NCI-H2227 (cell line): ENCODE measurements at regions not wholly inside any gene's neighbourhood (a gene's known extent, or its start where the extent isn't known, plus 50 kb on each side); places are given as distances from the start of the nearest gene placed in this dataset.

Experiments
- DNase-seq: peaks from one replicate; lab custom pipeline; 2025; ENCODE audit not compliant: unreplicated experiment; lab: John Stamatoyannopoulos, UW

- no peak for DNase-seq
These were observed 322.1 kb upstream of the SLC30A5 start for GRCh38 chr5:68771732-68772131.

- DNase-seq: no peak
These were observed 317.4 kb upstream of the SLC30A5 start for GRCh38 chr5:68776381-68776780.

DNA sequence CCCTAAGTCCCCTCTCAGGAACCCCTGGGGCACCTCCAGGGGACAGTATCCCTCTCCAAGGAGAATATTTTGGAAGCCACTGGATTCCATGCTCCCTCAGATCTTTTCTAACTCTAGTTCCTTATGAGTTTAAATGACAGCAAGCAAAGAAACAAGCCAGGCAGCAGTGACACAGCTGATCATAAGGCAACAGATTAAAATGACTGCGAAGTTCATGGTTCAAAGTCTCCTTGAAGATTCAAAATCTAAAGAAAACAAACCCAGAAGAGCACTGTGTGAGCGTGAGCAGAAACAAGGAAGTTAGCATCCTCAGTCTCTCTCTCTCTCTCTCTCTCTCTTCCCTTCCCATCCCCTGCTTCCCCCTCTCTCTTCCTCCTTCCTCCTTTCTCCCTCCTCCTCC, 316.7 kb upstream of the SLC30A5 start:
- DNase-seq: no peak

DNA sequence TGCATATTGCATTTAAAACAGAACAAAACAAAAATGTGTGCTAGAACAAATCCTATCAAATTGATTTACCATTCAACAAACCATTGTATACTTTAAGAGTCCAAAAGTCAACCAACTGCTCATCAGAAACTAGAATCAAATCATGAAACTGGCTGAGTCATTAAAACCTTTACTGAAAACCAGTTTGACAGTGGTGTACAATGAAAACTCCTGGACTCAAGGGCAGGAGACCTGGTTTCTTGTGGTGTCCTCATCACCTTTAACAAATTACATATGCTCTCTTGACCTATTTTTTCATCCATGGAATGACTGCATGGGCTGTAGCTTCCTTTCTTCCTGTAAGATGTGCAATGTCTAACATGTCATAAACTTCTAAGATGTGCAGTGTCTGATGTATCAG, 315.3 kb upstream of the SLC30A5 start:
- DNase-seq: no peak

- no peak for DNase-seq
These were observed 313.4 kb upstream of the SLC30A5 start for GRCh38 chr5:68780299-68780955.

- no peak for DNase-seq
These were observed 300.7 kb upstream of the SLC30A5 start for GRCh38 chr5:68793074-68793473.

DNA sequence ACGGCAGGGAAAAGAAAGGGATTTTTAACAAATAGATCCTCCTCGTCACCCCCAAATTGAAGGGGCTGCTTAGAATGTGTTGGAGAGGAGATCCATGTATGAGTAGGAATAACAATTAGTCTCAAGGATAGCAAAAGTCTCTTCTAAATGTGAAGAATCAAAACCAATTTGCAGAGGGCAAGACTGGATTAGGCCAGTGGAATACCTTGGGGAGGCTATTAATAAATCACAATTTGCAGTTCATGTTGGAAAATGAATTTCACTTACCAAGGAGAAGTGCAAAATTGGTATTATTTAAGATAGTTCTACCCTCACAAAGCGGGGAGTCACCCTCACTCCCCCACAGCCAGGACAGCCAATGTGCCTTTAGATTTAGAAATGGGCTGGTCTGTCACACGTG, 299.8 kb upstream of the SLC30A5 start:
- DNase-seq: no peak

DNA sequence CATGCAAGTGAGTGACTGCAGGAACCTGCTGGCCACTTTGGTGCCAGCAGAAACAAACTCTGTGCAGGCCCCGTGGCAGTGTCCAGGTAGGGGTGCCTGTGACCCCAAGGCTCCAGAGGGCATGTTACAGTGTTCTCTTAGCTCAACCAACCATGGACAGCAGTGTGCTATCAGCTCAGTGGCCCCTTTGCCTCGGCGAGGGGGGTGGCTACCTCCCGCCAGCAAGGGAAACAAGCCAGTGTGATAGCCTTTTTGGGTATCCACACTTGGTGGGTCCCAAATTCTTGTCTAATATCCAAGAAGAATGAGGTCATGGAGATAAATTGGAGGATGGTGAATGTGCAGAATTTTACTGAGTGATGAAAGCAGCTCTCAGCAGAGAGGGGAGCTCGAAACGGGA, 298.6 kb upstream of the SLC30A5 start:
- no peak for DNase-seq

DNA sequence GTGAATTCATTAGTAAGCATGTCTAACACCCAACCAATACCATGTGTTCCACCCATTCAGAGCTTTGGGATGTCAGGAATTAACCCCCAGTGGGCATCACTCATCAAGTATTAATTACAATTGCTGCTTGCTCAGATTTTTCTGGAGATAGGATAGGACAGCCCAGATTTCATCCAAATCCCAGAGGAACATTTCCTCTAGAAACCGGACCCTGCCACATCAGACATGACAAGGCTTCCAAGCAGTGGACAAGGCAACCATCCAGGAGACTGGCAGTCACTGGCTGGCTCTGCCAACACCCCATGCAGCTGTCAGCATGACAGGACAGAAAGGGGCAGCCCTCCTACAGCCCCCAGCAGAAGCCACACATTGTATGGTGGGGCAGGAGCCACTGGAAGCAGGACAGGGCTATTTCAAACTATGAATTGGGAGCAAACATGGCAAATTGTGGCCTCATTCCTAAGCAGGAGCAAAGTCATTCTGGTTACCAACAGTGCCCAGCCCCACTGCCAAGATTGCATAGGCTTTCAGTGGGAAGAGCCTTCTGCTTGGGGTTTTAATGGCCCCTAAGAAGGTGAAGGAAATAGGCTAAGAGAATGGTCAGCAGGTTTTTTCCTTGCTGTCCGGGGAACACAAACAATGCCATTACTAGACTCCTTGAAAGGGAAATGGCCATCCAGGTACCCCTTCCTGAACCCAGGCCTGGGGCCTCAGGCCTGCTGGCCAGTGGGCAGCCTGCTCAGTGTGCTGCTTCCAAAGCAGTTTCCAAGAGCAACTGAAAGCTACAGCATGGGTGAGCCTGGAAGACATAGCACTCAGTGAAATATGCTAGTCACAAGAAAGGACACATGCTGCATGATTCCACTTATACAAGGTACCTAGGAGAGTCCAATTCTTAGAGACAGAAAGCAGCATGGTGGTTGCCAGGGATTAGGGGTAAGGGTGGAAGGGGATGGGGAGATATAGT, 294.7 kb upstream of the SLC30A5 start:
- DNase-seq: no peak

DNA sequence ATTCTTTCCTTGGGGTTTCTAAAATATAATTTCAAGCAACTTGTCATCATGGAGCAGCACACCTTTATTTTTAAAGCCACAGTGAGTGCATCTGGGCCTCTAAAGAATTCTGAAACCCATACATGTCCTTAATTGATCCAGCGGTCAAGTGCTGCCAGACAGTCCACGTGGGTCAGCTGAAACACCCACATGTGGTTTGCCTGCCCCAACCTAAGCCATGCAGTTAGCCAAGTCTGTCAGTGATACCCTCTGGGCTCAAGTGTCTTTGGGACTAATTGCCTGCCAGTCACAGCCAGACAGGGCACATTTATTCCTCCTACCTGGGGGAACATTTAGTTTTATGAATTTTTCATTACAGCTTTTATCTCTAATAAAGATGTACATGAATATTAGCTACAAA, 291.4 kb upstream of the SLC30A5 start:
- DNase-seq: no peak

- no peak for DNase-seq
These were observed 289.9 kb upstream of the SLC30A5 start for GRCh38 chr5:68803881-68804319.

DNA sequence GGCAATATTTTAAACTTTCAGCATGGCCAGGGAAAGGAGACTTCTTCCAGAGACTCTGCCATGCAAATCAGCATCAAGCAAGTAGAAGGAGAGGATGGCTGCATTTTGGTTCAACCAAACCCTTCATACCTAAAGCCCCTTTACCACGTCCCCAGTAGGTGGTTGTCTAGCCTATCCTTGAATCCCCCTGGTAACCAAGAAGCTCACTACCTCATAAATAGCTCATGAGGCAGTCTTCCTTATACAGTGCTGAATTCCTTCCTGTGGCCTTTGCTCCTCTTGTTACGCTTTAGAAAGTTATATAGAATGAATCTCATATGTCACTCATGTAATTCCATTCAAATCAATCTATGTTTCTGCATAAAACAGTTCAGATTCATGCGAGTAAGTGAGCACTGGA, 289.5 kb upstream of the SLC30A5 start:
- no peak for DNase-seq

DNA sequence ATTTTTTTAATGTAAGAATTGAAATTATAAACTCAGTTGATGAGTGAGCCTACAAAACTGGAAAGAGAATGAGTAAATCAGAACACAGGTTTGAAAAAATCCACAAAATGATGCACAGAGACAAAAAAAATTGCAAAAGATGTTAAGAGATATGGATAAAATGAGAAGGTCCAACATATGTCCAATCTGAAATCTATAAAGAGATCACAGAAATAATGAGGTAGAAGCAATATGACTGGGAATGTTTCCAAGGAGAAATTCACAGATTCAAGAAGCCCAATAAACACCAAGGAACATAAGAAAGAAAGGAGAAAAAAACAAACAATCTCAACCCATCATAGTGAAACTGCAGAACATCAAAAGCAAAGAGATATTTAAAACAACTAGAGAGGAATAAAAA, 288.4 kb upstream of the SLC30A5 start:
- no peak for DNase-seq

DNA sequence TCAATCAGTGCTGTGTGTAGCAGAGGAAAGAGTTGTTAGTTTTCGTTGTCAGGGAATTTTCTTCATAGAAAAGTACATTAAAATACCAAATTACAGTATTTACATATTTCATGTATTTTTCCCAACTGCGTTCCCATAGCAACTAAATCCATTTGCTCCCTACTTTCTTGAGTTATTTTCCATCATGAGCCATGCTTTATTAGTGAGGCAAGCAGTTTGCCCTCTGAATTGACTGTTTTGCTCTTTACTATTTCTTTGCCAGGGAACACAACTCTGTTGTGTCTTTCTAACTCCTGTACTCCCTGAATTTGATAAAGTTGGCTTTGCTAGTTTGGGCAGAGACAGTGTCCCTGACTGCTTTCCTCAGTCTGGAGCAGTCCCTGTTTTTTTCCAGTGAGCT, 276.2 kb upstream of the SLC30A5 start:
- no peak for DNase-seq

DNA sequence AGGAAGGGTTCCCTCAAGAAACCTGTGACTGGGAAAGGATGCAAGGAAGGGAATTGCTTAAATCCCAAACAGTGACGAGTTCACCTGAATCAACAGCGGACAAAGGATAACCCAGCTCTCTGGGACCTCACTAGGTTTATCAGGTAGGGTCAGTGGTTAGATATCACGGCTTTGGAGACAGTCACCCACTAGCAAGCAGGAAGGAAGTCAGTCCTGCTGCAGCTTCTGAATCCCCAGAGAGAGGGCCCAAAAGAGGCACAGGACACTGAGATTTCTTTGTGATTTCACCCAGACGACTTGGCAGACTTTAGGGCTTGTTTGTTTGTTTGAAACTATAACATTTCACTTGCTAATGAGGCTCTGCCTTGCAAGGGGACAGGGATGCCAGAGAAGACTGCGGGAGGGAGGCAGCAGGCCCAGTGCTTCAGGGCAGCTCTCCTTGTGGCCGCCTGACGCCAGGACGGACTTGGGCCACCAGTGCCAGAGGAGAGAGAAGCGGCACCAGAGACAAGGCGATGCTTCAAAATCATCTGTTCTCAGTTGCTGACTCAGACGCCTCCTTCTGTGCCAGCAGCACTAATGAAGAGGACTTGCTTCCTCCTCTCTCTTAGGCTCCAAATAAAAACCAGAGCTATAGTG, 275.6 kb upstream of the SLC30A5 start:
- DNase-seq: no peak

DNA sequence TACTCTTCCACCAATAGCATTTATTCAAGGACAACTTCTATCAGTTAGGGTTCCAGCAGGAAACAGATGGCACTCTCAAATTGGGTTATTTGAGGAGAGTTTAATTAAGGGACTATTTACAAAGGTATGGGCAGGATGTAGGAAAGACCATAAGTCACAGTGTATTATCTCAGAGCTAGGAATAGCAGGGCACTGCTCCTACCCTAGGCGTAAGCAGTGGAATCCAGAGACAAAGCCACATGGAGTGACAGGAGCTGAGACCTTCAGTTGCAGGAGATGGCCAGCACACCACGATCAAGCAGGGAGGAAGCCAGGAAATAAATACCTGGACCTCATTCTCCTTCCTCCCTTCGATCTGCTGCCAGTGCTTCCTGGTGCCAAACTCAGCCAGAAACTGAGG, 274.9 kb upstream of the SLC30A5 start:
- DNase-seq: no peak

GRCh38 chr5:68821056-68821455, 272.8 kb upstream of the SLC30A5 start:
- DNase-seq: no peak

- no peak for DNase-seq
These were observed 271.0 kb upstream of the SLC30A5 start for GRCh38 chr5:68822796-68823195.

DNA sequence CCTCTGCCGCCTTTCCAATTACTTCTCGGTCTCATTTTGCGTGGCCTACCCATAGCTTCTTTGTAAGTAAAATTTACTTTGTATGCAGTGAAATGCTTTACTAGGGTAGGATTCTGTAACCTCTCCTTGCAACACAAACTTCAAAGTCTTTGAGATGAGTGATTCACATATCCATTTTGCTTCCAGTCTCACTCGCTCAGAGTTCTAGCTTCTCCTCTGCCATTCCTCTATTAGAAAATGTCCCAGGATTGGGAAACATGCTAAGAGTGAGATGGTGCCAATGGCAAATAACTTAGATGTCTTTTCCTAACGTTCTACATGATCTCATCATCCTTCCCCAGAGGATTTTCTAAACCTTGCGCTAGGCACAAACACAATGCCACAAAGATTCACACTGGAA, 270.5 kb upstream of the SLC30A5 start:
- DNase-seq: no peak

DNA sequence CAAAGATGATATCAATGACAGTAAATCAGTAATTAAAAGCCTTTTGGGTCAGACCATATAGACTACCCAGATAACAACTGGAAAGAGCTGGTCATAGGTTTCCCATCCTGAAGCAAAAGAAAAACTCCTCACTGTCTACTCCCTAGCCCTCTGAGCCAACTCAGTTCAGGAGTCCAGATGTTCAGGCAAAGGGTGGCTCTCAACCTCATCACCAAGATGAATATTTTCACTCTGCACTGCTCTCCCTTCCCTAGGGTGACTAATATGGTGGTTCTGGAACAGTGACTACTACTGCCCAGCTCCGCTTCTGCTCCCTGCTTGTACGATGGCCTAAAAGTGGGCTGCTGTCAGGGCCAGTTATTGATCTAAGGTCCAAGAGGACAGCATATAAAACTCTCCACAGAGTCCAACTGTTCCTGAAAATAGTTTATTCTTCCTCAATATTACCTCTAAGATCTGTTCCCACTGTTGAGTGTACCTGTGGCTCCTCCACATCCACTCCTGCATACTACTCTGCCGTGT, 263.4 kb upstream of the SLC30A5 start:
- no peak for DNase-seq

DNA sequence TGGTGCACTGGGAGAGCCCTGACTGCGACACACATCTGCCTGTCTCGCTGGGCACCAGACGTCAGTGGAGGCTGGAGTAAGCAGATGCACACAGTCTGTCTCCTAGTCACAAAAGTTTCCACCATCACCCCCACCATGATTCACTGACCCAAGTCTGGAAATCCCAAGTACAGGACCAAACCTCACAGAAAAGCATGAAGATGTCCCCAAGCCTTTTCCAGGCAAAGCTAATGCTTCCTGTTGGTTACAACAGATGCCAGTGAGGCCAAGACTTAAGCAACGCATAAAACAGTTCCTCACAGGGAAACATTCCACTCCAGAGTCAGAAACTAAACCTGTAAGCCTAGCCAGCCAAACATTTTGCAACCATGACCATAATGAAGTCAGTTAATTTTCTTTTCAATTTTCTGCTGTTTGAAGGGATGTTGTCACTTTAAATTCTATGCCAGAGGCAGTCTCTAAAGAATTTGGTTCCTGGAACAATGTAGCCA, 259.3 kb upstream of the SLC30A5 start:
- DNase-seq: no peak
